Astrocyte of the spinal cord (primary cell): ENCODE measurements at regions not wholly inside any gene's neighbourhood (a gene's known extent, or its start where the extent isn't known, plus 50 kb on each side); places are given as distances from the start of the nearest gene placed in this dataset.

Experiments
- DNase-seq: peaks from one replicate; pipeline ENCODE4 v3.0.0; 2011; ENCODE audit warnings: low read depth, low spot score
- H3K4me3 ChIP-seq: 2 replicates; pipeline ENCODE4 v1.5.1; 2011; ENCODE audit warnings: low read depth, mild to moderate bottlenecking, low read length, moderate library complexity
- CTCF ChIP-seq: IDR thresholded peaks from 2 replicates; pipeline ENCODE4 v1.5.1; 2012; ENCODE audit warnings: low read depth, mild to moderate bottlenecking, low read length, inconsistent platforms
- in situ Hi-C: cut with HindIII; loops from 2 replicates; pipeline ENCODE4 v1.10.0; 2017; ENCODE audit warnings: low sequenced_read_pairs

GRCh38 chr9:36485647-36486328 is 85.7 kb upstream of the RNF38 start:
- no peak for TF ChIP-seq CTCF

GRCh38 chr9:36484124-36484523 is 84.1 kb upstream of the RNF38 start:
- in situ Hi-C loops: no loop called here

More at GRCh38 chr9:36485647-36486328, 85.7 kb upstream of the RNF38 start:
- H3K4me3 ChIP-seq: peak overlapping the region; percentile 91
- DNase-seq: no peak
- in situ Hi-C loops: no loop called here

GRCh38 chr9:36479101-36479500 is 79.0 kb upstream of the RNF38 start:
- in situ Hi-C loops: no loop called here
- no peak for DNase-seq
- no peak overlapping the region for H3K4me3 ChIP-seq
- TF ChIP-seq CTCF: no peak

More at GRCh38 chr9:36484124-36484523, 84.1 kb upstream of the RNF38 start:
- no peak overlapping the region for H3K4me3 ChIP-seq
- no peak for TF ChIP-seq CTCF
- DNase-seq: no peak

GRCh38 chr9:36471359-36471758 is 71.3 kb upstream of the RNF38 start:
- in situ Hi-C loops: no loop called here
- H3K4me3 ChIP-seq: no peak overlapping the region
- TF ChIP-seq CTCF: no peak
- no peak for DNase-seq

GRCh38 chr9:36470643-36471290 is 70.7 kb upstream of the RNF38 start:
- in situ Hi-C loops: no loop called here
- no peak for TF ChIP-seq CTCF
- peak overlapping the region; percentile 11 for H3K4me3 ChIP-seq
- DNase-seq: peak; percentile 64

GRCh38 chr9:36463467-36463866 is 63.4 kb upstream of the RNF38 start:
- in situ Hi-C loops: no loop called here
- no peak for DNase-seq
- TF ChIP-seq CTCF: no peak
- no peak overlapping the region for H3K4me3 ChIP-seq
